Fibroblast of pulmonary artery (primary cell): ENCODE measurements at regions not wholly inside any gene's neighbourhood (a gene's known extent, or its start where the extent isn't known, plus 50 kb on each side); places are given as distances from the start of the nearest gene placed in this dataset.
A peak's percentile ranks its signal among the peaks of the same experiment; 100 is the strongest.

Source experiments
- DNase-seq: peaks from one replicate; pipeline ENCODE4 v3.0.0-alpha.2; 2010; ENCODE audit warnings: low read depth
- H3K4me3 ChIP-seq: replicated peaks from 2 replicates; pipeline ENCODE4 v1.5.1; 2011; ENCODE audit warnings: low read depth, mild to moderate bottlenecking, control low read depth, low read length, moderate library complexity
- TF ChIP-seq, protein P1 (sequence below): IDR thresholded peaks from 2 replicates; pipeline ENCODE4 v1.5.1; 2011; ENCODE audit warnings: mild to moderate bottlenecking, control low read depth, low read length, inconsistent platforms; ENCODE audit errors: missing control alignments

DNA sequence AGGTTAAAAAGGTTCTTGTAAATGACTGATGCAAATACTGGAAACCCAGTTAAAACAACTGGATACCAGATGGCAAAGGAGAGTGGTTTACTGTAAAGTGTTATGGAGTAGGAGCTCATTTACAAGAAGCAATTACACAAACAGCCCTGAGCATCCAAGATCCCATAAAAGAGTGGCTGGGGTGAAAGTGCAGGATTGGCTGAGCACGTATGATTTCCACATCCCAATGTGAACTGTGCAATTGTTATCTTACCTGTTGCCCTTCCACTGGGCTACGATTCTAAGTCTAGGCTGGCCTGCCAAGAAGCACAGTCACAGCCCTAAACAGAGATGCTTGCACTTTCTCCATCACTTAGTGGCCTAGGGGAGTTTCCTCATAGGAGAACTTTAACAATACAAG is 277.6 kb upstream of the RUNX1 start:
- no peak overlapping the region for H3K4me3 ChIP-seq
- DNase-seq: peak; percentile 23
- TF ChIP-seq, protein P1, sequence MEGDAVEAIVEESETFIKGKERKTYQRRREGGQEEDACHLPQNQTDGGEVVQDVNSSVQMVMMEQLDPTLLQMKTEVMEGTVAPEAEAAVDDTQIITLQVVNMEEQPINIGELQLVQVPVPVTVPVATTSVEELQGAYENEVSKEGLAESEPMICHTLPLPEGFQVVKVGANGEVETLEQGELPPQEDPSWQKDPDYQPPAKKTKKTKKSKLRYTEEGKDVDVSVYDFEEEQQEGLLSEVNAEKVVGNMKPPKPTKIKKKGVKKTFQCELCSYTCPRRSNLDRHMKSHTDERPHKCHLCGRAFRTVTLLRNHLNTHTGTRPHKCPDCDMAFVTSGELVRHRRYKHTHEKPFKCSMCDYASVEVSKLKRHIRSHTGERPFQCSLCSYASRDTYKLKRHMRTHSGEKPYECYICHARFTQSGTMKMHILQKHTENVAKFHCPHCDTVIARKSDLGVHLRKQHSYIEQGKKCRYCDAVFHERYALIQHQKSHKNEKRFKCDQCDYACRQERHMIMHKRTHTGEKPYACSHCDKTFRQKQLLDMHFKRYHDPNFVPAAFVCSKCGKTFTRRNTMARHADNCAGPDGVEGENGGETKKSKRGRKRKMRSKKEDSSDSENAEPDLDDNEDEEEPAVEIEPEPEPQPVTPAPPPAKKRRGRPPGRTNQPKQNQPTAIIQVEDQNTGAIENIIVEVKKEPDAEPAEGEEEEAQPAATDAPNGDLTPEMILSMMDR: no peak

DNA sequence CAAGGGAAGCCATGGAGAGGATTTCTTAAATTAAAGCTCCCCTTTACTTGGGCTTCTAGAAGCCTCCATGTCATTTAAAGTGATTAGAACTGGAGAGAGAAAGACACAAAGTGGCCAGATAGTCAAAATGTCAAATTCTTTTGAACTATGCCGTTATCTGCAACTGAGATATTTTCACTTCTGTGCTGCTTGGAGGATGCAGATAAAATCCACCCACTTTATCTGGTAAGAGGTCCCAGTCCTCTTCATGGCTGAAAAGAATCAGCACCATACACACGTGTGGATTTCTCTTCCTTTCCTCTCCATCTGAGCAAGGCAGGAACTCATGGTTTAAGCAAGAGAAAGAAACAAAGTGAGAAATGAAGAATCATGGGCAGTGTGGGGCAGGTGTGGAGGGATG is 276.9 kb upstream of the RUNX1 start:
- TF ChIP-seq, protein P1: no peak
- no peak overlapping the region for H3K4me3 ChIP-seq
- no peak for DNase-seq

DNA sequence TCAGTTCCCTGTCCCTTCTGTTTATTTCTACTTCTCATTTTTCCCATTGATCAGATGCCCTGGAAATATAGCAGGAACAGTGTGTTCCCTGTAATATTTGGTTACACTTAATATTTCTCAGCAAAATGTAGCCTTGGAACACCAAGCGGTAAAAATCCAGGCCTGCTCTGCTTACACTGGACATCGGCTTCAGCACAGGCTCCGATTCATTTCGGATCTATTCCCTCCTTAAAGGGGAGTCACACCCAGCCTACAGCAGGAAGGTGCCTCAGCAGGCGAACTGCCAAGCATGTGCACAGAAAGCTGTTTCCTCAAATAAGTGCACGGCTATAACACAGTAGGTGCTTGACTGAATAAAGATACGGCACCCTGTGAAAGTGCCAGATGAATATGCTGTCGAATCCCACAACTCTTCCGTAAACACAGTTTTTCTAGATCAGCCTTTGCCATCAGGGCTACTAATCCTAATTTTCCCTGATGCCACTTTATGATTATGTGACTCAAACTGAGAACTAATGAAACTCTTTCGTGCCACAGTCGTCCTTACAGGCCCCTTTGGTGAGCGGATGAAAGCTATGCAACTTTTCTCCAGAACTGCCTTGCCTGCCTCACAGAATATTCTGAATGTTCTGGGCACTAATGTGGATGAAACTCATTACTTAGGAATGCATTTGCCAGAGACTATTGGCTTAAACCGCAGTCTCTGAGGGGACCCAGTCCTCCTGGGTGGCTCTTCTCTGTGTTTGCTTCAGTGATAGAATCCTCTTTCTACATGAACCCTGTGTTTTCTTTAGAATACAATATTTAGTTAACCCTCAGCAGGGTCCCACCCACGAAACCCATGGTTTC is 275.5 kb upstream of the RUNX1 start:
- H3K4me3 ChIP-seq: no peak overlapping the region
- DNase-seq: peak; percentile 61
- TF ChIP-seq, protein P1: no peak

DNA sequence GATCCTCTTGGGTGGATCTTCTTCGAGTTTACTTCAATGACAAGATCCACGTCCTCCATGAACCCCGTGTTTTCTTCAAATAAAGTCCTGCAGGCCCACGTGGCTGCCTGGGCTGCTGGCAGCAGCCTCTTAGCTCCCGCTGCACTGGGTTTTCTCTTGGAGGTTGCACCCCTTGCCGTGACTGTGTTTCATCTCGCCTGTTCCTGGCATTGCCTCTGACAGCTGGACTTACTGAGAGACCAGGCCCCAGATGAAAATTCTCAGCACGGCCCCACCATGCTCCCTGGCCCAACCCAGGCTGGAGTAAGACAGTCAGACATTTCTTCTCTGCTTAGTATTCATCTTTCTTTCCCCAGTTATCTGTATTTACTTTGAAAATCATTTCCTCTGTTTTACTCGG is 274.8 kb upstream of the RUNX1 start:
- peak; percentile 19 for DNase-seq
- no peak overlapping the region for H3K4me3 ChIP-seq
- TF ChIP-seq, protein P1: no peak

DNA sequence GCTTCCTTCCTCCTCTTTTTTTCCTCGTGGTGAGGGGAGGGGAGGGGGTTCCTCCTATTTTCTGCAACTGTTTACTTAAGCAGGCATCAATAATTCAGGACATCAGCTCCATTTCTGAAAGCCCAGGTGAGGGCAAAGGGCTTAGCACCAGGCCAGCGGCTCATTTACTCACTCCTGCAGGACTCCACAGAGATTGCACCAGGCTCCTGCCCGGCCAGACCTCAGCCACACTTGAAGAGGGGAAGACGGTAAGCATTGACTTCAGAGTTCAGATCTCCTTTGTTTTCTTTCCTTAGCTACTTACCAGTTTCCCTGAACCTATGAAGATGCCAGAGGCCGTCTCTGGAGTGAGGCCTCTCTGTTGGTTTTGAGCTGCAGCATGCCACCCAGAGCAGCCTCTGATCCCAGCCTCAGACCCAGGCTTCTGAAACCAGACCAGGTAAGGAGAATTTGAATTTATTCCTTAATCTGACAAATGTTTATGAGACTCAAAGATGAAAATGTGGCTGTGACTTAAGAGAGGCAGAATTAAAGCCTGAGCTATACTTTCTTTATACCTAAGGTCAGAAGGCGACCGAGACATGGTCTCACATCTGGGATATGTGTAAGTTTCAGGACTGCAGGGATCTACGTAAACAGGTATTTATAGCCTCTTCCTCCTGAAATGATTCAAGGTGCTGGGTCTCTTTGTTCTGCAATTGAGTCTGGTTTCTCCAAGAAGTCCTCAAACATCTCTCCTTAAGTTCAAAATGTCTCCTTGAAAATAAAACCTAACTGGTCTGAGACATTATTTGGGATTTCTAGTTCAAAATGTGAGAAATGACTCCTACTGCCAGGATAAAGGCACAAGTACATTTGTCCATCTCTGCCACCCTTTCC is 272.5 kb upstream of the RUNX1 start:
- H3K4me3 ChIP-seq: no peak overlapping the region
- TF ChIP-seq, protein P1: no peak

DNA sequence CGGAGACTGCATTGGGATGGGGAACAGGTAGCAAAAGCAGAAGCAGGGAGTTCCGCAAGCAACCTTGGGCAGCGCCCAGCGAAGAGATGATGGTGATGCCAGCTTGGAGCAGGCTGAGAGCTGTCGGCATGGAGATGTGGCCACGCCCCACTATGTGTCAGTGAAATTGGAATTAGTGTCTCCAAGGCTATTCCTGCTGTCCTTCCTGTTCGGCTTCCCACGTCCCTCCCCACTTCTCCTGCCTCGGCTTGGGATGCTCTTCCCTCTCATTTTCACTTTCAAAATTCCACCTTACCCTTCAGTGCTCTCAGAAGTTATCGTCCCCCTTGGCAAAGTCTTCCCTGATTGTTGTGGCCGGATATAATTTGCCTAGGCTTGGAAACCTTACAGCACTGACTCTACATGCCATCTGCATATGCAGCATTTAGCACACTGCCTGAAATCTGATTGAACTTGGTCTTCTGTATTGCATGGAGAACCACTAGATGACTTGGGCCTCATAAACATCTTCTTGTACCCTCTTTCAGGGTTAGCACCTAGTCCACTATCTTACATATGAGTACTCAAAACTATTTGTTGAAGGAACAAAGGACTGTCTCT is 270.7 kb upstream of the RUNX1 start:
- H3K4me3 ChIP-seq: no peak overlapping the region
- no peak for DNase-seq
- TF ChIP-seq, protein P1: no peak

More for the DNA sequence above, 272.5 kb upstream of the RUNX1 start:
- DNase-seq: no peak
